Activated CD4-positive, CD25-positive, alpha-beta regulatory T cell treated with anti-CD3 and anti-CD28 coated beads, Interleukin-2, amount 50 U/mL, for 24 hours (primary cell): ENCODE measurements at regions not wholly inside any gene's neighbourhood (a gene's known extent, or its start where the extent isn't known, plus 50 kb on each side); places are given as distances from the start of the nearest gene placed in this dataset.
"Not testable (repeated sequence)": the region's sequence is repeated elsewhere in the genome, so short reads cannot be mapped to it uniquely, and the experiment has no call there.

Experiments used
- ATAC-seq, 2 donors: fragments of 150-1000 bp; cut with Tn5 transposase; one replicate each; pipeline ENCODE4 v1.10.0; 2021; ENCODE audit warnings: mild to moderate bottlenecking in 1 of 2, moderate library complexity in 1 of 2

GRCh38 chr13:62379241-62379640 lies 963.6 kb upstream of the PCDH20 start:
- not testable (repeated sequence) for ATAC-seq

- ATAC-seq = no peak
Observed at GRCh38 chr13:62377838-62378237, 962.2 kb upstream of the PCDH20 start.

GRCh38 chr13:62375653-62376052 lies 960.0 kb upstream of the PCDH20 start:
- no peak for ATAC-seq

DNA sequence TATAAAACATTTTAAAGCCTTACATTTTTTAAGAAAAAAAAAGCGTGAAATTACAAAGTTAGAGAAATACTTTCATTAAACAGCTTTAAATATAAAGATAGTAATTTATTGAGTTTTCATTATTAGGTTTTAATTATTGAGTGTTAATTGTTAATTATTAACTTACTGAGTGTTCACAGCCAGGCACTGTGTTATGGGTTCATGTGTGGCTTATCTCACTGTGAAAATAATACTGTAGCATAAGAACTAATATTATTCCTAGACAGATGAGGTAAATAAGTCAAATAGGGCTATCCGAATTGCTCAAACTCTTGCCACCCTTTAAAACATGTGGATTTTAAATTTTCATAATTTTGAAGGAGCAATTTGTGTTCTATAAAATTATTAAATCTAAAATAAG lies 956.1 kb upstream of the PCDH20 start:
- ATAC-seq = no peak

GRCh38 chr13:62367971-62368370 lies 952.3 kb upstream of the PCDH20 start:
- ATAC-seq = not testable (repeated sequence)

- ATAC-seq = no peak
Observed at GRCh38 chr13:62360609-62361008, 945.0 kb upstream of the PCDH20 start.

DNA sequence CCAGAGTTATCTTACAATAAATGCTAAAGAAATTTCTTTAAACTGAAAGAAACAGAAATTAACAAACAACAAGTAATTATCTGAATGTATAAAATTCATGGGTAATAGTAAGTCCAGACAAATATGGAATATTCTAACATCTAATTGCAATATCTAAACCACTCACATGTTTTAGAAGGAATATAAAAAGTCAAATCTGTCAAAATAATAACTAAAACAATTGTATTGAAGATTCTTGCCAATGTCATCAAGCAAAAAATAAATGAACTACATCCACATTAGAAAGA lies 942.9 kb upstream of the PCDH20 start:
- no peak for ATAC-seq

- ATAC-seq = no peak
Observed at GRCh38 chr13:62357887-62358645, 942.4 kb upstream of the PCDH20 start.

DNA sequence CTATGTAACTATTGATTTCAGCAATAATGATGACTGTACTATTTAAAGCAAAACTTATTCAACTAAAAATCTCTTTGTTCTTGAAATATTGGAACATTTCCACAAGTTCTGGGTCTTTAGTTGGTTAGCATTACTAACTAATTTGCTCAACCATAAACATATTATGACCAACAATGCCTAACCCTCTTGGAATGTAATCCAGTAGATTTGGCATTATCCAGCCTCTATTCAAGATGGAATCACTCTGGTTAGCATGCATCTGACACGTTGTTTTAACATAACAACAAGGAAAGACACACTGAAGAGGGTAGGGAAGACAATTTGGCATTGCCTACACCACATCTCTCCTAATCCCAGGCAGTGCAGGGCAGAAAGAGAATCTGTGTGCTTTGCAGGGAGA lies 941.3 kb upstream of the PCDH20 start:
- no peak for ATAC-seq

- no peak for ATAC-seq
Observed at GRCh38 chr13:62337109-62337880, 921.6 kb upstream of the PCDH20 start.

DNA sequence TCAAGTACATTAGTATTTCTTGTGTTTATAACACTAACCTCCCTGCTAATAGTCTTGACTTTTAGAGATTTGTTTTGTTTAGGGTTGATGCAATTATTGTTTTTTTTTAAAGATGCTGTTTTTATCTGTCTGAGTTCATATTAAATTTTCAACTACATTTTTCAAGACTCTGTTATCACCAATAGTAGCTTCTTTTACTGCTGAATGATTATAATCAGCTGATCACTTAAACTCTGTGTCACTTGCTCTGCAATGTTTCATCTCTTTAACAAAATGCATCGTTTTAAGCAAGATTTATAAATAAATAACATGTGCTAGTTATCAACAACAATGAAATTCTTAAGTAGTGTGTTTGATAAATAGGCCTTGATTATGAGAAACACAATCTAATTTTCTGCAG lies 920.9 kb upstream of the PCDH20 start:
- ATAC-seq = no peak

DNA sequence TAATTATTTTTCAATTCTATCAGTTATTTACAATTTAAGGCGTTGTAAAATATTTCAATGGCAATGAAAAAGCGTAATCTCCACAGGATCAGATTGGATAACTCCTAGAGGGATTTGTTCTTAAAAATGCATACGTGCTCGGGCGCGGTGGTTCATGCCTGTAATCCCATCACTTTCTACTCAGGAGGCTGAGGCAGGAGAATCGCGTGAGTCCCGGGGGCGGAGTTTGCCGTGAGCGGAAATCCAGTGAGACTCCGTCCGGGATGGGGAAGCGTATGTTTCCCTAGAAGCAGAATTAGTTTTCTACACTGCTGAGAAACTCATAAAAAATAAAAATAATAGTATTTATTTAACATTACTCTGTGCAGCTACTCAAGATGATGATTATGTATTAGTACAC lies 917.8 kb upstream of the PCDH20 start:
- no peak for ATAC-seq

GRCh38 chr13:62331384-62331783 lies 915.7 kb upstream of the PCDH20 start:
- ATAC-seq = no peak

GRCh38 chr13:62327367-62327766 lies 911.7 kb upstream of the PCDH20 start:
- ATAC-seq = no peak

DNA sequence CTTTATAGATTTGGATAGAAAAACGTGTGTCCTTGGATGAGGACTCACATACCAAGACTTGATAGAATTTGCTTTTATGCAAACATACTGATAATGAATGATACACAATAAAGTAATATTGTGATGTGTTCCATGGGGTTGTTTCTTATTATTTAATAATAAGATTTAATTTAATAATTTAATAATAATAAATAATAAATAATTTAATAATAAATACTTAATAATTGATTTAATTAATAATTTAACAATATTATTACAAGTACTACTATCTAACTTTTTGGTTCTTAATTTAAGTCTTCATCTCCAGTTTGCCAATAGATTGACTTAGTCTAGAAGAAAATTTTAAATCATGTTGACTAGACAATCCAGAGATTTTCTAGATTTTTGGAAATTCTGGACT lies 909.2 kb upstream of the PCDH20 start:
- ATAC-seq = no peak

DNA sequence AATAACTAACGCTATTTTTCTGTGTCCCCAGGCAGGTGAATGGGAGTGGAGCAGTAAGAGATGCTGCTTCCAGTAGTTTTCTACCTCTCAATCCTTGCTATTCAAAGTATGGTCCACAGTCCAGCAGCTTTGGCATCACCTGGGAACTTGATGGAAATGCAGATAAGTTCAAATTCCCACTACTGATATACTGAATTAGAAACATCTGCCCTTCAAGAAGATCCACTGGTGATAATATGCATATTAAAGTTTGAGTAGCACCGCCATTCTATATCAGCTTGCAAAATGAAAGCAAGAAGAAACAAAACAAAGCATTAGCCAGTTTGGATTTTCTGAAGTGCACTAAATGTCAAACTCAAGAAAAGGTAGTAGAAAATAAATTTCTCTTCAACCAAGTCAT lies 906.2 kb upstream of the PCDH20 start:
- no peak for ATAC-seq

DNA sequence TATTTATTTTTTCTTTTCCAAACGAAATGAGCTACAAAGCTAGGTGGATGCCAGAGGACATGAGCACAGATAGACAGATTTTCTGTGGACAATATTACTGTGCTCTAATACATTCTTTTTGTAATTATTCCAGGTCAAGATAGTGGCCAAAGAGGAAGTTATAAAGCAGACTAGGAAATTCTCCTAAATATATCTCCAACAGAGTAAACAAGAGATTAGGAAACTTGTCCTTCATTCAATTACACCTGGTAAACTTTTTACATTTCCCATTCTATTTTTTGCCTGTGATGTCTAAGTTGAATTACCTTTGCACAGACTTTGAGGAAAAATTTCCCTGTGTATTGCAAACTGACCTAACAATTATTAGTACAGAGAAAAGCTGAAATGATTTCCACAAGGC lies 905.5 kb upstream of the PCDH20 start:
- ATAC-seq = no peak

DNA sequence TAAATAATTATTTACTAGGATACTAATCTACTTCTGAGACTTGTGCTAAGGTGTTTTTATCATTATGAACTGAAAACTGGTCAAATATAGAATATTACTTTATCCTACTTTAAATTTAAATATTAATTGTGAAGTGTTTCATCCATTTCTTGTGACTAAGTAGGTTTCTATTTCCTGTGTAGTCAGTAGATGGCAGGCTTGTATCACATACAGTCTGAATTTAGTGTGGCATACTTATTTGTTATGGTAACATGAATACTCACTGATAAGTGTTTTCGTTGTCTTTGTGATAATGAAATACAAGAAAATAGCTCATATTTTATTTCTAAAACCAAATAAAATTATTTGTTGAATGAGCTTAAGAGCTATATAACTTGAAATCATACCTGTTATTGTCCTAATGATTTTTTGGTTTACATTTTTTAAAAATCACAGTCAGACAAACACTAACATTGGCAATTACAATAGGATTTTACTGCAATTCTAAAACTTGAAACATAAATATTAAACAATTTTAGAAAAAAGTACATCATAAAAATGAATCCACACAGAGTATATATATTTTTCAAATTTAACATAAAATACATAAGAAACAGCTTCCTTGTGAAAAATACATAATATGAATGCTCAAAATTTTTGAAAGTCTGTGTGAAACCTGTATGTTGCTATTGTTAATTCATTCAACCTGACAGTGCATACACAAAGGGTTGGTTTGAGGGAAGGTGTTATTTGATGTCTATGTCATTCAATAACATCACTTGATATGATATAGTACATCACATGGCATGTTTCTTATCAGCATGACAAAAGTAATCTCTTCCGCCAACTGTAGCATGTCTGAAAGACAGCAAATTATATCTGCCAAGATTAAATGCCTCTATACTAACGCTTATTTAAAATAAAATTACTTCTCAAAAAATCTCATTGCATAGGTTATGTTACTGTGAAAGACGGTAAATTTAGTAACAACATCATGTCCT lies 904.8 kb upstream of the PCDH20 start:
- no peak for ATAC-seq

- no peak for ATAC-seq
Observed at GRCh38 chr13:62309904-62310303, 894.3 kb upstream of the PCDH20 start.

DNA sequence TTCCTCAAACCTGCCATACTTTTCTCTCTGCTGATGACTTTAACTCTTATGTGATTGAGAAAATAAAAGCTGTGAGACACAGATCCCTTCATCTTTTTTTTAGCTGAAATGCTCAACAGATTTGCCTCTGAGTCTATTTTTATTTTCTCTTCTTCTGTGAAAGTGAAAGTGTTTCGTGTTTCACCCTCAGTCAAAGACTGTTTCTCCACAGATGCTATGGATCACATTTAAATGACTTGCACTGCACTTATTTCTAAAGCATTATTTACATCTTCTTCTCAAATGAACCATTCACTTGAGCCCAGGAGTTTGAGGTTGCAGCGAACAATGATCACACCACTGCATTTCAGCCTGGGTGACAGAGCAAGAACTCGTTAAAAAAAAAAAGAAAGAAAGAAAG lies 890.1 kb upstream of the PCDH20 start:
- no peak for ATAC-seq

DNA sequence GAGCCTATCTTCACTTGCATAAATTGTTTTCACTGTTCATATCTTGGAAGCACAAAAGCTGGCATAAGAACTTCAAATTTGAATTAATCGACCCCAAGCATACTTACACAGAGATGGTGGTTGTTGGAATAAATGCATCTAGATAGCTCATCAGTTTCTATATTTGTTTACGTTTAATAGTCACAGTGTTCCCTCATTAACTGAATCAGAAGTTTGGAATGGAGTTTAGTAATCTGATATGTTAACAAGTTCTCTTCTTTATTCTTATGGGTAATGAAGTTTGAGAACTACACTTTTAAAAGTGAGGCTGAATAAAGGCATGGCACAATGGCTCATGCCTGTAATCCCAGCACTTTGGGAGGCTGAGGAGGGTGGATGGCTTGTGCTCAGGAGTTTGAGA lies 886.7 kb upstream of the PCDH20 start:
- no peak for ATAC-seq

DNA sequence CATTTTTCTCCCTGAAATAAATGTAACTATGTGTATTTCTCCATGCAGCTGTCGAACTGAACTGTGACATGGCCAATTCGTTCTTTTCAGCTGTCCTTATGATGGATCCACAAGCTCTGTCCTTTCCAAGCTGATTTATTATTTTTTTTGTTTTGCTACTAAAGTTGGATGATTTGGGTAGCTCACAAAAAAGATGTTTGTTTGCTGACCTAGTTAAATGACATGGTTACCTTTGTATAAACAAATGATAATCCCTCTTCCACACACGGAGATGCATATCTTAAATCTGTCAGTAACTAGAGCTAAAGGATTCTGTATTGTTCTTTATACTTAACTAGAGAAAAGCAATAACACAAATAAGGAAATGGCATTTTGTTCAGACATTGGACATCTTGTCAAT lies 884.3 kb upstream of the PCDH20 start:
- no peak for ATAC-seq

- no peak for ATAC-seq
Observed at GRCh38 chr13:62296812-62297211, 881.2 kb upstream of the PCDH20 start.
